SK-N-SH (cell line): ENCODE measurements at regions not wholly inside any gene's neighbourhood (a gene's known extent, or its start where the extent isn't known, plus 50 kb on each side); places are given as distances from the start of the nearest gene placed in this dataset.

ENCODE experiments used
- CTCF ChIA-PET: fragments of 300-600, 350-600 bp; formaldehyde crosslinking; extraction: SDS; loops from one replicate; lab custom pipeline; 2021; lab: Yijun Ruan, JAX
- POLR2A ChIA-PET: fragments of 350-600 bp; sonication (Branson Sonifier 250); formaldehyde crosslinking; extraction: SDS; loops from one replicate; lab custom pipeline; 2020; ENCODE audit warnings: antibody characterized with exemption, inconsistent platforms; lab: Yijun Ruan, JAX
- DNase-seq: peaks from one replicate; pipeline ENCODE4 v3.0.0; 2012
- H2AFZ ChIP-seq: fragments of 200-600 bp; sonication (generic); 2 replicates; pipeline ENCODE4 v1.8.1; 2016; ENCODE audit warnings: antibody characterized with exemption, mild to moderate bottlenecking, low read depth
- H3F3A ChIP-seq: fragments of 200-600 bp; sonication (generic); replicated peaks from 2 replicates; pipeline ENCODE3; 2016; ENCODE audit warnings: antibody characterized with exemption, mild to moderate bottlenecking; ENCODE audit not compliant: insufficient read depth
- H3K27ac ChIP-seq, 2 experiments: fragments of 200-500 bp in 1 of 2; fragments of 200-600 bp in 1 of 2; sonication (Bioruptor generic) in 1 of 2; sonication (generic), shearing (Covaris generic) in 1 of 2; 2 replicates each; pipeline versions ENCODE4 v1.5.1 to v1.6.1; 2014 to 2016; ENCODE audit warnings: low read depth in 2 of 2, inconsistent platforms in 1 of 2, low read length in 1 of 2, mild to moderate bottlenecking in 1 of 2, mixed read lengths in 1 of 2
- H3K27me3 ChIP-seq: fragments of 200-600 bp; sonication (generic), shearing (Covaris generic); 2 replicates; pipeline ENCODE4 v1.6.1; 2016; ENCODE audit warnings: mixed run types; ENCODE audit not compliant: insufficient read depth
- H3K36me3 ChIP-seq, 2 experiments: fragments of 200-500 bp in 1 of 2; fragments of 200-600 bp in 1 of 2; sonication (Bioruptor generic) in 1 of 2; sonication (generic) in 1 of 2; replicated peaks in 1 of 2; 2 replicates each; pipeline versions ENCODE3 to v1.5.1; 2014 to 2016; ENCODE audit warnings: low read length in 1 of 2, mild to moderate bottlenecking in 1 of 2; ENCODE audit not compliant: insufficient read depth in 2 of 2, control insufficient read depth in 1 of 2
- H3K4me1 ChIP-seq, 2 experiments: fragments of 200-500 bp in 1 of 2; fragments of 200-600 bp in 1 of 2; sonication (Bioruptor generic) in 1 of 2; sonication (generic), shearing (Covaris generic) in 1 of 2; 2 replicates each; pipeline versions ENCODE4 v1.5.1 to v1.6.1; 2014 to 2016; ENCODE audit warnings: low read depth in 1 of 2, low read length in 1 of 2, mixed run types in 1 of 2; ENCODE audit not compliant: insufficient read depth in 2 of 2, control insufficient read depth in 1 of 2
- H3K4me2 ChIP-seq: fragments of 200-600 bp; sonication (generic), shearing (Covaris generic); 2 replicates; pipeline ENCODE4 v1.6.1; 2017; ENCODE audit warnings: mixed run types
- H3K4me3 ChIP-seq, 2 experiments: fragments of 200-500 bp in 1 of 2; fragments of 200-600 bp in 1 of 2; sonication (Bioruptor generic) in 1 of 2; sonication (generic), shearing (Covaris generic) in 1 of 2; 2 replicates each; pipeline versions ENCODE4 v1.5.1 to v1.8.1; 2014 to 2016; ENCODE audit warnings: low read depth in 2 of 2, inconsistent platforms in 1 of 2, low read length in 1 of 2, mild to moderate bottlenecking in 1 of 2, mixed read lengths in 1 of 2, moderate library complexity in 1 of 2
- H3K79me2 ChIP-seq: fragments of 200-600 bp; sonication (generic); 2 replicates; pipeline ENCODE4 v1.8.1; 2017; ENCODE audit warnings: mild to moderate bottlenecking; ENCODE audit not compliant: insufficient read depth
- H3K9ac ChIP-seq: fragments of 200-600 bp; sonication (generic); 2 replicates; pipeline ENCODE4 v1.6.1; 2017; ENCODE audit warnings: mixed run types
- H3K9me2 ChIP-seq: fragments of 200-600 bp; sonication (generic); 2 replicates; pipeline ENCODE4 v1.6.1; 2017; ENCODE audit warnings: mixed run types
- H3K9me3 ChIP-seq: fragments of 200-600 bp; sonication (generic); 2 replicates; pipeline ENCODE4 v1.6.1; 2017; ENCODE audit warnings: mixed run types, mild to moderate bottlenecking, moderate library complexity
- H4K20me1 ChIP-seq: fragments of 200-600 bp; sonication (generic); 2 replicates; pipeline ENCODE4 v1.6.1; 2017; ENCODE audit warnings: mild to moderate bottlenecking, mixed run types; ENCODE audit not compliant: insufficient read depth
- CHD2 ChIP-seq: fragments of 150-350 bp; IDR thresholded peaks from 2 replicates; pipeline ENCODE4 v1.6.1; 2018; ENCODE audit warnings: low read length; ENCODE audit not compliant: partially characterized antibody
- CTCF ChIP-seq: fragments of 200-600 bp; sonication (generic); IDR thresholded peaks from 2 replicates; pipeline ENCODE4 v1.6.1; 2017; ENCODE audit warnings: antibody characterized with exemption, mild to moderate bottlenecking, moderate library complexity
- ELF1 ChIP-seq: IDR thresholded peaks from 2 replicates; pipeline ENCODE4 v1.4.0; 2012
- FOXJ3 ChIP-seq: sonication (generic); formaldehyde crosslinking; IDR thresholded peaks from 2 replicates; pipeline ENCODE4 v1.5.1; 2020; ENCODE audit warnings: mild to moderate bottlenecking, missing genetic modification reagents
- FOXM1 ChIP-seq: IDR thresholded peaks from 2 replicates; pipeline ENCODE4 v1.4.0; 2012; ENCODE audit warnings: low read depth, mild to moderate bottlenecking
- GABPA ChIP-seq: IDR thresholded peaks from 2 replicates; pipeline ENCODE4 v1.4.0; 2012; ENCODE audit warnings: low read depth, mild to moderate bottlenecking
- MAX ChIP-seq: IDR thresholded peaks from 2 replicates; pipeline ENCODE4 v1.4.0; 2012; ENCODE audit warnings: low read depth
- MEF2A ChIP-seq: IDR thresholded peaks from 2 replicates; pipeline ENCODE4 v1.4.0; 2012; ENCODE audit warnings: low read depth, borderline replicate concordance
- NFIC ChIP-seq: IDR thresholded peaks from 2 replicates; pipeline ENCODE4 v1.4.0; 2012; ENCODE audit warnings: borderline replicate concordance
- PBX3 ChIP-seq: IDR thresholded peaks from 2 replicates; pipeline ENCODE4; 2012
- RAD21 ChIP-seq: IDR thresholded peaks from 2 replicates; pipeline ENCODE4 v1.6.1; 2012; ENCODE audit warnings: mild to moderate bottlenecking, low read length
- RCOR1 ChIP-seq: fragments of 150-350 bp; IDR thresholded peaks from 2 replicates; pipeline ENCODE4 v1.6.1; 2017; ENCODE audit warnings: antibody characterized with exemption, low read length
- REST ChIP-seq: IDR thresholded peaks from 2 replicates; pipeline ENCODE4 v1.6.1; 2012; ENCODE audit warnings: mild to moderate bottlenecking, low read depth, low read length, moderate library complexity
- SMC3 ChIP-seq: IDR thresholded peaks from 2 replicates; pipeline ENCODE4 v1.6.1; 2012; ENCODE audit warnings: low read depth, low read length, improper control_type of control experiment
- TAF1 ChIP-seq: IDR thresholded peaks from 2 replicates; pipeline ENCODE4 v1.6.1; 2012; ENCODE audit warnings: low read depth, mild to moderate bottlenecking, low read length, moderate library complexity, borderline replicate concordance
- TCF12 ChIP-seq: IDR thresholded peaks from 2 replicates; pipeline ENCODE4 v1.4.0; 2012
- TEAD4 ChIP-seq: IDR thresholded peaks from 2 replicates; pipeline ENCODE4 v1.4.0; 2012; ENCODE audit warnings: mild to moderate bottlenecking, borderline replicate concordance; ENCODE audit not compliant: insufficient read depth
- YY1 ChIP-seq: IDR thresholded peaks from 2 replicates; pipeline ENCODE4 v1.4.0; 2012; ENCODE audit warnings: low read depth, mild to moderate bottlenecking

GRCh38 chr9:108376140-108376539 lies 479.6 kb downstream of the ACTL7B start (continued):
- TF ChIP-seq YY1 = no peak
- no peak for TF ChIP-seq MEF2A
- no peak for TF ChIP-seq RCOR1

GRCh38 chr9:108374626-108375025 lies 481.2 kb downstream of the ACTL7B start:
- H3K79me2 ChIP-seq = no peaks in the 10 kb centered on the region
- H3K27ac ChIP-seq = no peak overlapping the region
- POLR2A ChIA-PET = no interaction called here
- no peaks in the 10 kb centered on the region for H4K20me1 ChIP-seq
- CTCF ChIA-PET = no interaction called here
- no peaks in the 10 kb centered on the region for H3K9me2 ChIP-seq
- H3K9me3 ChIP-seq = 0 out of 2 replicates have a peak, but pooled peaks cover 5% of the 10 kb centered on the region
- DNase-seq = no peak
- peaks cover 5% of the 10 kb centered on the region; the same call in 1 of the 2 replicates for H3K27me3 ChIP-seq
- no peak overlapping the region for H3K9ac ChIP-seq
- H3F3A ChIP-seq = no peaks in the 10 kb centered on the region
- no peak overlapping the region for H3K4me3 ChIP-seq
- H2AFZ ChIP-seq = no peak overlapping the region
- no peaks in the 10 kb centered on the region for H3K4me1 ChIP-seq
- TF ChIP-seq MAX (no peak), CTCF (no peak)
- TF ChIP-seq, all 33 proteins: peak for 0
- H3K4me2 ChIP-seq = no peak overlapping the region
- no peaks in the 10 kb centered on the region for H3K36me3 ChIP-seq

GRCh38 chr9:108367188-108367587 lies 488.6 kb downstream of the ACTL7B start:
- no peak overlapping the region for H3K4me2 ChIP-seq
- H3K9ac ChIP-seq = no peak overlapping the region
- peaks cover 5% of the 10 kb centered on the region; the same call in 1 of the 2 replicates for H3K27me3 ChIP-seq
- DNase-seq = no peak
- H3F3A ChIP-seq = no peaks in the 10 kb centered on the region
- H3K9me3 ChIP-seq = no peaks in the 10 kb centered on the region
- no peak overlapping the region for H2AFZ ChIP-seq
- H3K9me2 ChIP-seq = no peaks in the 10 kb centered on the region
- no peak overlapping the region for H3K27ac ChIP-seq
- no peak overlapping the region for H3K4me3 ChIP-seq
- POLR2A ChIA-PET = no interaction called here
- H3K4me1 ChIP-seq = no peaks in the 10 kb centered on the region
- H3K79me2 ChIP-seq = no peaks in the 10 kb centered on the region
- no peaks in the 10 kb centered on the region for H3K36me3 ChIP-seq
- no peaks in the 10 kb centered on the region for H4K20me1 ChIP-seq
- CTCF ChIA-PET = no interaction called here
- TF ChIP-seq ELF1 (no peak), TCF12 (no peak), MAX (no peak), CHD2 (no peak), RAD21 (no peak), SMC3 (no peak), YY1 (no peak), CTCF (no peak), TEAD4 (no peak), GABPA (no peak), TAF1 (no peak), RCOR1 (no peak), NFIC (no peak), MEF2A (no peak), PBX3 (no peak), FOXJ3 (CRISPR knock-in tag) (no peak), REST (no peak), FOXM1 (no peak)
